ENCODE measurements at regions not wholly inside any gene's neighbourhood (a gene's known extent, or its start where the extent isn't known, plus 50 kb on each side); places are given as distances from the start of the nearest gene placed in this dataset.

DNA sequence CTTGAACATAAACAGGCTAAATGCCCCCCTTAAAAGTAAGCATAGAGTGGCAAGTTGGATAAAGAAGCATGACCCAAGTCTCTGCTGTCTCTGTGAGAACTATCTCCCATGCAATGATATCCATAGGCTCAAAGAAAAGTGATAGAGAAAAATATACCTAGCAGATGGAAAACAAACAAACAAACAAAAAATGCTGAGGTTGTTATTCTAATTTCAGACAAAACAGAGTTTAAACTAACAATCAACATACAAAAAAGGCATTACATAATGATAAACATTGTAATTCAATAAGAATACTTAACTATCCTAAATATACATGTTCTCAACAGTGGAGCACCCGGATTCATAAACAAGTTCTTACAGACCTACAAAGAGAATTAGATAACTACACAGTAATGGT, 626.2 kb upstream of the CNTNAP2 start:
- intact Hi-C loops (cut with micrococcal nuclease), result no loop called here
- Histone ChIP-seq H3K9me3 (replicated peaks) (peaks cover 44% of the 10 kb centered on the region), H3K4me3 (no peak overlapping the region), H3K4me1 (no peaks in the 10 kb centered on the region), H3K27ac (replicated peaks) (no peak overlapping the region), H3K36me3 (no peaks in the 10 kb centered on the region), H3K27me3 (ENCODE audit: low read depth) (no peaks in the 10 kb centered on the region)
- DNase-seq, result no peak
- TF ChIP-seq, protein P1, sequence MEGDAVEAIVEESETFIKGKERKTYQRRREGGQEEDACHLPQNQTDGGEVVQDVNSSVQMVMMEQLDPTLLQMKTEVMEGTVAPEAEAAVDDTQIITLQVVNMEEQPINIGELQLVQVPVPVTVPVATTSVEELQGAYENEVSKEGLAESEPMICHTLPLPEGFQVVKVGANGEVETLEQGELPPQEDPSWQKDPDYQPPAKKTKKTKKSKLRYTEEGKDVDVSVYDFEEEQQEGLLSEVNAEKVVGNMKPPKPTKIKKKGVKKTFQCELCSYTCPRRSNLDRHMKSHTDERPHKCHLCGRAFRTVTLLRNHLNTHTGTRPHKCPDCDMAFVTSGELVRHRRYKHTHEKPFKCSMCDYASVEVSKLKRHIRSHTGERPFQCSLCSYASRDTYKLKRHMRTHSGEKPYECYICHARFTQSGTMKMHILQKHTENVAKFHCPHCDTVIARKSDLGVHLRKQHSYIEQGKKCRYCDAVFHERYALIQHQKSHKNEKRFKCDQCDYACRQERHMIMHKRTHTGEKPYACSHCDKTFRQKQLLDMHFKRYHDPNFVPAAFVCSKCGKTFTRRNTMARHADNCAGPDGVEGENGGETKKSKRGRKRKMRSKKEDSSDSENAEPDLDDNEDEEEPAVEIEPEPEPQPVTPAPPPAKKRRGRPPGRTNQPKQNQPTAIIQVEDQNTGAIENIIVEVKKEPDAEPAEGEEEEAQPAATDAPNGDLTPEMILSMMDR (IDR thresholded peaks at IDR 0.05; ENCODE audit: borderline replicate concordance), result no peak

DNA sequence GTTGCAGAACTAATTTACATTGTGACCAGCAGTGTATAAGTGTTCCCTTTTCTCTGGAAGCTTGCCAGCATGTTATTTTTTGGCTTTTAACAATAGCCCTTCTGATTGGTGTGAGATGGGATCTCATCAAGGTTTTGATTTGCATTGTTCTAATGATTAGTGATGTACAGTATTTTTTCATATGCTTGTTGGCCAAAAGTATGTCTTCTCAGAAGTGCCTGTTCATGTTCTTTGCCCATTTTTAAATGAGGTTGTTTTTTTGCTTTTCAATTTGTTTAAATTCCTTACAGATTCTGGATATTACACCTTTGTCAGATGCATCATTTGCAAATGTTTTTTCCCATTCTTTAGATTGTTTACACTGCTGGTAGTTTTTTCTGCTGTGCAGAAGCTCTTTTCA, 627.0 kb upstream of the CNTNAP2 start:
- no peaks in the 10 kb centered on the region for H3K27me3 ChIP-seq (ENCODE audit: low read depth)
- no peaks in the 10 kb centered on the region for H3K4me1 ChIP-seq
- DNase-seq, result no peak
- no peak overlapping the region for H3K27ac ChIP-seq (replicated peaks)
- intact Hi-C loops (cut with micrococcal nuclease), result no loop called here
- H3K4me3 ChIP-seq, result no peak overlapping the region
- H3K9me3 ChIP-seq (replicated peaks), result peaks cover 40% of the 10 kb centered on the region
- TF ChIP-seq, protein P1 (IDR thresholded peaks at IDR 0.05; ENCODE audit: borderline replicate concordance), result no peak
- H3K36me3 ChIP-seq, result no peaks in the 10 kb centered on the region

DNA sequence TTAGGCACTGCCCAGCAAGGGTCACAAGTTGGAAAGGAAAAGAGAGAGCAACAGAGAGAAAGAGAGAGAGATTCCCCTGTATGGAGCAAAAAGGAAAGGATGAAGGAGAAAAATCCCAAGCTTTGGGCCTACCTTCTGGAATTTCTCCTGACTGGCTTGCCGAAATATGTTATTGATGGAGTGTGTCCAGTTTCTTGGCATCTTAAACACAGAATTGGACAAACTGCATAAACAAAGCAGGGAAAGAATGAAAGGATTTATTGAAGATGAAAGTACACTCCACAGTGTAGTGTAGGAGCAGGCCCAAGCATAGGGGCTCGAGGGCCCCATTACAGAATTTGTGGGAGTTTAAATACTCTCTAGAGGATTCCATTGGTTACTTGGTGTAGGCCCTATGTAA, 627.8 kb upstream of the CNTNAP2 start:
- Histone ChIP-seq H3K27ac (replicated peaks) (no peak overlapping the region), H3K27me3 (ENCODE audit: low read depth) (no peaks in the 10 kb centered on the region), H3K9me3 (replicated peaks) (peaks cover 39% of the 10 kb centered on the region), H3K4me3 (no peak overlapping the region), H3K4me1 (no peaks in the 10 kb centered on the region), H3K36me3 (no peaks in the 10 kb centered on the region)
- DNase-seq, result no peak
- TF ChIP-seq, protein P1 (IDR thresholded peaks at IDR 0.05; ENCODE audit: borderline replicate concordance), result no peak
- intact Hi-C loops (cut with micrococcal nuclease), result no loop called here

DNA sequence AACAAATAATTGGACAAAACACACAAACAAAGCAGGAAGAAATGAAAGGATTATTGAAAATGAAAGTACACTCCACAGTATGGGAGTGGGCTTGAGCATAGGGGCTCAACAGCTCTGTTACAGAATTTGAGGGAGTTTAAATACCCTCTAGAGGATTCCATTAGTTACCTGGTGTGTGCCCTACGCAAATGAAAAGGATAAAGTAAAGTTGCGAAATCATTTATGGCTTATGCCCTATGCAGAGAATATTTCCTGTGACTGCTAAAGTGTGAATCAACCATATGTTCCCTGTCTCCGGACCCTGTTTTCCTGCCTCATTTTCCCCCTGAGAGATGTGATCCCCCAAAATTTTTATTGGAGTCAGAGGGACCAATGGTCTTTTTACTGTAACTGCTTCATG, 634.6 kb upstream of the CNTNAP2 start:
- Histone ChIP-seq H3K4me3 (no peak overlapping the region), H3K27me3 (ENCODE audit: low read depth) (no peaks in the 10 kb centered on the region), H3K36me3 (no peaks in the 10 kb centered on the region), H3K4me1 (no peaks in the 10 kb centered on the region), H3K27ac (replicated peaks) (no peak overlapping the region), H3K9me3 (replicated peaks) (no peaks in the 10 kb centered on the region)
- TF ChIP-seq, protein P1 (IDR thresholded peaks at IDR 0.05; ENCODE audit: borderline replicate concordance), result no peak
- intact Hi-C loops (cut with micrococcal nuclease), result no loop called here
- no peak for DNase-seq

DNA sequence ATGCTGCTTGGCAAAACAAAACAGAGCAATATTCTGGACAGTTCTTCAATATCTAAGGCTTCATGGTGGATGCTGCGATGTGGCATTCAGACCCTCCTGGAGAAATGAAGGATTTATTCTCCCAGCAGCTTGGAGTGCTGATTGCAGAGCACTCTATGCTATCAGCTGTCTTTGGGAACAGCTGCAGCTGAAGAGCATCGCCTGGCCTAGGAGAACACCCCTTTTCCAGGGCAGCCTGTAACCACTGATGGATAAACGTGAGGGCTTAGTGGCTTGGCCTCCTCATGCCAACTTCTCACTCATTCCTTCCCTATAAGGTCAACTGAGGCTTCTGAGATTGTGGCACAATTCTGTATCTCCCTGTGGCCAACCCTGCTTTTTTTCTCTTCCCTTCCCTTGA, 638.1 kb upstream of the CNTNAP2 start:
- Histone ChIP-seq H3K9me3 (replicated peaks) (peaks cover 15% of the 10 kb centered on the region), H3K4me1 (no peaks in the 10 kb centered on the region), H3K27me3 (ENCODE audit: low read depth) (no peaks in the 10 kb centered on the region), H3K27ac (replicated peaks) (no peak overlapping the region), H3K36me3 (no peaks in the 10 kb centered on the region), H3K4me3 (no peak overlapping the region)
- intact Hi-C loops (cut with micrococcal nuclease), result no loop called here
- no peak for DNase-seq
- TF ChIP-seq, protein P1 (IDR thresholded peaks at IDR 0.05; ENCODE audit: borderline replicate concordance), result no peak
